HEK293 (cell line): ENCODE measurements at regions not wholly inside any gene's neighbourhood (a gene's known extent, or its start where the extent isn't known, plus 50 kb on each side); places are given as distances from the start of the nearest gene placed in this dataset.

Experiments
- CTCF ChIP-seq: fragments of 450-650 bp; formaldehyde crosslinking; IDR thresholded peaks from 2 replicates; pipeline ENCODE4 v1.5.1; 2016; ENCODE audit warnings: missing biosample characterization, missing genetic modification characterization
- HOXC10 ChIP-seq: sonication (generic); formaldehyde crosslinking; IDR thresholded peaks from 2 replicates; pipeline ENCODE4 v1.8.1; 2023; ENCODE audit warnings: mild to moderate bottlenecking, missing genetic modification reagents
- REST ChIP-seq: fragments of 450-650 bp; formaldehyde crosslinking; IDR thresholded peaks from 2 replicates; pipeline ENCODE4 v1.5.1; 2016; ENCODE audit warnings: missing biosample characterization, missing genetic modification characterization
- TRIM28 ChIP-seq: IDR thresholded peaks from 2 replicates; pipeline ENCODE4 v1.6.1; 2011; ENCODE audit warnings: low read length, control low read depth, borderline replicate concordance
- YY1 ChIP-seq: fragments of 450-650 bp; formaldehyde crosslinking; IDR thresholded peaks from 2 replicates; pipeline ENCODE4 v1.5.1; 2018; ENCODE audit warnings: missing biosample characterization, missing genetic modification characterization
- ZFHX2 ChIP-seq: fragments of 450-650 bp; formaldehyde crosslinking; conservative IDR thresholded peaks from 2 replicates; pipeline ENCODE4 v1.5.1; 2016; ENCODE audit warnings: missing biosample characterization, missing genetic modification characterization
- ZFP37 ChIP-seq: fragments of 450-650 bp; formaldehyde crosslinking; IDR thresholded peaks from 2 replicates; pipeline ENCODE4 v1.5.1; 2016; ENCODE audit warnings: missing biosample characterization, missing genetic modification characterization
- ZNF366 ChIP-seq: fragments of 450-650 bp; formaldehyde crosslinking; conservative IDR thresholded peaks from 2 replicates; pipeline ENCODE4 v1.5.1; 2016; ENCODE audit warnings: missing biosample characterization, missing genetic modification characterization
- ZNF621 ChIP-seq: fragments of 450-650 bp; formaldehyde crosslinking; IDR thresholded peaks from 2 replicates; pipeline ENCODE4 v1.5.1; 2017; ENCODE audit warnings: missing biosample characterization, missing genetic modification characterization
- ZNF639 ChIP-seq: fragments of 450-650 bp; formaldehyde crosslinking; IDR thresholded peaks from 2 replicates; pipeline ENCODE4 v1.5.1; 2016; ENCODE audit warnings: missing biosample characterization, missing genetic modification characterization

GRCh38 chr19:23470873-23471545, 75.7 kb upstream of the ZNF91 start:
- no peak for TF ChIP-seq HOXC10 (CRISPR knock-in tag)
- TF ChIP-seq ZFP37 (tag by site-specific recombination): no peak
- TF ChIP-seq ZNF621 (tag by site-specific recombination): no peak
- TF ChIP-seq YY1 (tag by site-specific recombination): no peak
- no peak for TF ChIP-seq CTCF (tag by site-specific recombination)
- no peak for TF ChIP-seq ZNF366 (tag by site-specific recombination)
- no peak for TF ChIP-seq ZNF639 (tag by site-specific recombination)
- TF ChIP-seq REST (tag by site-specific recombination): no peak
- no peak for TF ChIP-seq ZFHX2 (tag by site-specific recombination)
- TF ChIP-seq TRIM28: no peak
